Sigmoid colon (tissue), 4 donors: ENCODE measurements at regions not wholly inside any gene's neighbourhood (a gene's known extent, or its start where the extent isn't known, plus 50 kb on each side); places are given as distances from the start of the nearest gene placed in this dataset.

Experiments
- EP300 ChIP-seq, 4 donors: sonication (generic); formaldehyde crosslinking; IDR thresholded peaks; one replicate each; pipeline ENCODE4 v1.6.1; 2017; ENCODE audit warnings: antibody characterized with exemption in 4 of 4
- POLR2A ChIP-seq, 2 donors: fragments of 450-650 bp; IDR thresholded peaks; one replicate each; pipeline ENCODE4 v1.6.1; 2016; ENCODE audit warnings: antibody characterized with exemption in 2 of 2, mild to moderate bottlenecking in 2 of 2, moderate library complexity in 2 of 2
- POLR2AphosphoS5 ChIP-seq, 4 donors: sonication (generic); formaldehyde crosslinking; IDR thresholded peaks; one replicate each; pipeline ENCODE4 v1.6.1; 2017; ENCODE audit warnings: antibody characterized with exemption in 4 of 4
- TF ChIP-seq, protein P1 (sequence below), 4 experiments: fragments of 450-650 bp in 3 of 4; fragments of 200-600 bp in 1 of 4; IDR thresholded peaks; one replicate each; pipeline ENCODE4 v1.5.1; 2016 to 2019; ENCODE audit warnings: antibody characterized with exemption in 4 of 4, mild to moderate bottlenecking in 3 of 4, moderate library complexity in 2 of 4

DNA sequence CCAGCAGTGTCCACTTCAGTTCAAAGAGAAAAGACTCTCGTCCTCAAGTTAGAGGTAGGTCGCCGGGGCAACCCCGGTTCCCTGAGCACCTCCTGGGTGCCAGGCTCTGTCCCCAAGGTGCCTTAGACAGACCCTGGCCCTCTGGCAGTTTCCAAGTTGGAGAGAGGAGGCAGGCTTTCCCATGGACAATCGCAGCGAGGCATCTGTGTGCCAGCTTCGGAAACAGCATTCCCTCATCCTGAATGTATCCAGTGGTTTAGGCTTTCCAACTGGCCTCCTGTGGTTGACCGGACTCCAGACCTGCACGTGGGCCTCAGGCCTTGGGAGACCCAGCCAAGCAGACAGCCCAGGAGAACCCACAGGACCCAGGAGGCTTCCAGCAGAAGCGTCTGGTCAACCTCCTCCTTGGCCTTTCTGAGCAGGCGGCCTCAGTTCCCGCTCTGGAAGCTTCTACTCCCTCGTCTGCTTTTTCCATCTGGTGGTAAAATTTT, 70.3 kb downstream of the KCNF1 start:
- TF ChIP-seq POLR2AphosphoS5 (IDR thresholded peaks at IDR 0.05) (no peak), POLR2A (IDR thresholded peaks at IDR 0.05) (no peak), EP300 (IDR thresholded peaks at IDR 0.05) (no peak)
- TF ChIP-seq, protein P1, sequence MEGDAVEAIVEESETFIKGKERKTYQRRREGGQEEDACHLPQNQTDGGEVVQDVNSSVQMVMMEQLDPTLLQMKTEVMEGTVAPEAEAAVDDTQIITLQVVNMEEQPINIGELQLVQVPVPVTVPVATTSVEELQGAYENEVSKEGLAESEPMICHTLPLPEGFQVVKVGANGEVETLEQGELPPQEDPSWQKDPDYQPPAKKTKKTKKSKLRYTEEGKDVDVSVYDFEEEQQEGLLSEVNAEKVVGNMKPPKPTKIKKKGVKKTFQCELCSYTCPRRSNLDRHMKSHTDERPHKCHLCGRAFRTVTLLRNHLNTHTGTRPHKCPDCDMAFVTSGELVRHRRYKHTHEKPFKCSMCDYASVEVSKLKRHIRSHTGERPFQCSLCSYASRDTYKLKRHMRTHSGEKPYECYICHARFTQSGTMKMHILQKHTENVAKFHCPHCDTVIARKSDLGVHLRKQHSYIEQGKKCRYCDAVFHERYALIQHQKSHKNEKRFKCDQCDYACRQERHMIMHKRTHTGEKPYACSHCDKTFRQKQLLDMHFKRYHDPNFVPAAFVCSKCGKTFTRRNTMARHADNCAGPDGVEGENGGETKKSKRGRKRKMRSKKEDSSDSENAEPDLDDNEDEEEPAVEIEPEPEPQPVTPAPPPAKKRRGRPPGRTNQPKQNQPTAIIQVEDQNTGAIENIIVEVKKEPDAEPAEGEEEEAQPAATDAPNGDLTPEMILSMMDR (IDR thresholded peaks at IDR 0.05) = no peak
